Liver (tissue), 8 donors: ENCODE measurements at regions not wholly inside any gene's neighbourhood (a gene's known extent, or its start where the extent isn't known, plus 50 kb on each side); places are given as distances from the start of the nearest gene placed in this dataset.

Source experiments
- DNase-seq: peaks from one replicate; pipeline ENCODE4 v3.0.0-alpha.2; 2017; ENCODE audit warnings: low spot score
- H3K27ac ChIP-seq, 2 donors: one replicate each; pipeline ENCODE4 v1.7.0; 2013; ENCODE audit warnings: inconsistent platforms in 2 of 2, low read length in 2 of 2, control low read depth in 1 of 2, low read depth in 1 of 2, mild to moderate bottlenecking in 1 of 2
- H3K27me3 ChIP-seq, 4 donors: one replicate each; pipeline versions ENCODE4 v1.6.1 to v1.7.0; 2013; ENCODE audit warnings: low read length in 3 of 4, inconsistent platforms in 1 of 4, mild to moderate bottlenecking in 1 of 4, moderate library complexity in 1 of 4; ENCODE audit not compliant: control insufficient read depth in 4 of 4, insufficient read depth in 4 of 4
- H3K36me3 ChIP-seq, 4 donors: one replicate each; pipeline versions ENCODE4 v1.6.1 to v1.7.0; 2013; ENCODE audit warnings: low read length in 3 of 4, mild to moderate bottlenecking in 3 of 4, low read depth in 1 of 4, moderate library complexity in 1 of 4; ENCODE audit not compliant: control insufficient read depth in 4 of 4, insufficient read depth in 3 of 4
- H3K4me1 ChIP-seq, 4 donors: one replicate each; pipeline versions ENCODE4 v1.6.1 to v1.7.0; 2013; ENCODE audit warnings: low read length in 3 of 4, mild to moderate bottlenecking in 3 of 4, moderate library complexity in 1 of 4; ENCODE audit not compliant: control insufficient read depth in 4 of 4, insufficient read depth in 4 of 4
- H3K4me3 ChIP-seq, 3 donors: one replicate each; pipeline versions ENCODE4 v1.6.1 to v1.7.0; 2013; ENCODE audit warnings: low read length in 3 of 3, control low read depth in 1 of 3, low read depth in 1 of 3, mild to moderate bottlenecking in 1 of 3
- H3K9ac ChIP-seq, 2 donors: one replicate each; pipeline ENCODE4 v1.7.0; 2013; ENCODE audit warnings: low read length in 2 of 2, mild to moderate bottlenecking in 2 of 2, moderate library complexity in 2 of 2, control low read depth in 1 of 2, low read depth in 1 of 2
- H3K9me3 ChIP-seq, 4 donors: one replicate each; pipeline versions ENCODE4 v1.6.1 to v1.7.0; 2013; ENCODE audit warnings: low read length in 3 of 4; ENCODE audit not compliant: control insufficient read depth in 4 of 4
- CTCF ChIP-seq: fragments of 150-350 bp; IDR thresholded peaks from 2 replicates; pipeline ENCODE4 v1.5.1; 2017; ENCODE audit warnings: improper control_type of control experiment, low read depth, low read length; ENCODE audit not compliant: missing input control
- EGR1 ChIP-seq, 2 donors: IDR thresholded peaks; 2 replicates each; pipeline ENCODE4 v1.6.1; 2016 to 2018; ENCODE audit warnings: antibody characterized with exemption in 2 of 2, low read depth in 2 of 2
- FOXA1 ChIP-seq: IDR thresholded peaks from 2 replicates; pipeline ENCODE4 v1.6.1; 2016; ENCODE audit warnings: antibody characterized with exemption
- FOXA2 ChIP-seq: IDR thresholded peaks from 2 replicates; pipeline ENCODE4 v1.6.1; 2016; ENCODE audit warnings: antibody characterized with exemption
- GABPA ChIP-seq, 2 donors: IDR thresholded peaks in 1 of 2; conservative IDR thresholded peaks in 1 of 2; 2 replicates each; pipeline ENCODE4 v1.6.1; 2016; ENCODE audit warnings: antibody characterized with exemption in 2 of 2, mild to moderate bottlenecking in 1 of 2, moderate library complexity in 1 of 2
- HNF4A ChIP-seq, 2 donors: conservative IDR thresholded peaks; 2 replicates each; pipeline ENCODE4 v1.6.1; 2016; ENCODE audit warnings: antibody characterized with exemption in 2 of 2, mild to moderate bottlenecking in 2 of 2
- HNF4G ChIP-seq: IDR thresholded peaks from 2 replicates; pipeline ENCODE4 v1.6.1; 2016; ENCODE audit warnings: antibody characterized with exemption
- JUND ChIP-seq, 2 donors: IDR thresholded peaks; 2 replicates each; pipeline ENCODE4 v1.6.1; 2016; ENCODE audit warnings: antibody characterized with exemption in 2 of 2
- NR2F2 ChIP-seq: IDR thresholded peaks from 2 replicates; pipeline ENCODE4 v1.6.1; 2016; ENCODE audit warnings: antibody characterized with exemption
- RAD21 ChIP-seq, 2 donors: IDR thresholded peaks; 2 replicates each; pipeline ENCODE4 v1.6.1; 2016; ENCODE audit warnings: antibody characterized with exemption in 2 of 2, mild to moderate bottlenecking in 2 of 2
- RXRA ChIP-seq, 2 donors: IDR thresholded peaks; 2 replicates each; pipeline ENCODE4 v1.6.1; 2017 to 2018; ENCODE audit warnings: antibody characterized with exemption in 2 of 2, mild to moderate bottlenecking in 1 of 2
- SP1 ChIP-seq: IDR thresholded peaks from 2 replicates; pipeline ENCODE4 v1.6.1; 2018; ENCODE audit warnings: antibody characterized with exemption, mild to moderate bottlenecking
- TAF1 ChIP-seq: conservative IDR thresholded peaks from 2 replicates; pipeline ENCODE4 v1.6.1; 2016; ENCODE audit warnings: antibody characterized with exemption, mild to moderate bottlenecking
- YY1 ChIP-seq: IDR thresholded peaks from 2 replicates; pipeline ENCODE4 v1.6.1; 2016; ENCODE audit warnings: antibody characterized with exemption, mild to moderate bottlenecking
- WGBS: extraction: QIAGEN DNeasy Blood & Tissue Kit; methylation state at CpG from one replicate; pipeline ENCODE4 v1.1.7; 2013; 5-methylcytosine and 5-hydroxymethylcytosine counted together
- TF ChIP-seq, protein P1 (sequence below): IDR thresholded peaks from 2 replicates; pipeline ENCODE4 v1.6.1; 2016; ENCODE audit warnings: antibody characterized with exemption
- TF ChIP-seq, protein P2 (sequence below): IDR thresholded peaks from 2 replicates; pipeline ENCODE4 v1.6.1; 2016; ENCODE audit warnings: antibody characterized with exemption
- TF ChIP-seq, protein P3 (sequence below): IDR thresholded peaks from 2 replicates; pipeline ENCODE4 v1.6.1; 2016; ENCODE audit warnings: antibody characterized with exemption, mild to moderate bottlenecking
- TF ChIP-seq, protein P4 (sequence below): IDR thresholded peaks from 2 replicates; pipeline ENCODE4 v1.6.1; 2016; ENCODE audit warnings: antibody characterized with exemption
- donor health status: healthy.
- donor health status: healthy.
- donor health status: healthy.
- donor health status: healthy.
- donor health status: healthy.

- H3K9me3 ChIP-seq, result no peaks in the 10 kb centered on the region
- H3K4me3 ChIP-seq, result no peak overlapping the region
- TF ChIP-seq, protein P1, sequence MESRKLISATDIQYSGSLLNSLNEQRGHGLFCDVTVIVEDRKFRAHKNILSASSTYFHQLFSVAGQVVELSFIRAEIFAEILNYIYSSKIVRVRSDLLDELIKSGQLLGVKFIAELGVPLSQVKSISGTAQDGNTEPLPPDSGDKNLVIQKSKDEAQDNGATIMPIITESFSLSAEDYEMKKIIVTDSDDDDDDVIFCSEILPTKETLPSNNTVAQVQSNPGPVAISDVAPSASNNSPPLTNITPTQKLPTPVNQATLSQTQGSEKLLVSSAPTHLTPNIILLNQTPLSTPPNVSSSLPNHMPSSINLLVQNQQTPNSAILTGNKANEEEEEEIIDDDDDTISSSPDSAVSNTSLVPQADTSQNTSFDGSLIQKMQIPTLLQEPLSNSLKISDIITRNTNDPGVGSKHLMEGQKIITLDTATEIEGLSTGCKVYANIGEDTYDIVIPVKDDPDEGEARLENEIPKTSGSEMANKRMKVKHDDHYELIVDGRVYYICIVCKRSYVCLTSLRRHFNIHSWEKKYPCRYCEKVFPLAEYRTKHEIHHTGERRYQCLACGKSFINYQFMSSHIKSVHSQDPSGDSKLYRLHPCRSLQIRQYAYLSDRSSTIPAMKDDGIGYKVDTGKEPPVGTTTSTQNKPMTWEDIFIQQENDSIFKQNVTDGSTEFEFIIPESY, result no peak
- no peak for TF ChIP-seq YY1
- TF ChIP-seq, protein P2, sequence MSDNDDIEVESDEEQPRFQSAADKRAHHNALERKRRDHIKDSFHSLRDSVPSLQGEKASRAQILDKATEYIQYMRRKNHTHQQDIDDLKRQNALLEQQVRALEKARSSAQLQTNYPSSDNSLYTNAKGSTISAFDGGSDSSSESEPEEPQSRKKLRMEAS, result no peak
- no peak for TF ChIP-seq RAD21 (IDR thresholded peaks at IDR 0.05)
- peaks cover 0 to 3% (median 1%) of the 10 kb centered on the region in 4 donors for H3K27me3 ChIP-seq
- WGBS, result 48% methylated on average over 5 of the region's 5 CpGs
- no peaks in the 10 kb centered on the region for H3K4me1 ChIP-seq
- H3K27ac ChIP-seq, result no peak overlapping the region
- H3K36me3 ChIP-seq, result no peaks in the 10 kb centered on the region
- no peak for DNase-seq
- H3K9ac ChIP-seq, result no peak overlapping the region
These were observed 506.5 kb downstream of the HS3ST4 start for GRCh38 chr16:26198221-26198620.

- H3K36me3 ChIP-seq, result no peaks in the 10 kb centered on the region
- H3K4me1 ChIP-seq, result no peaks in the 10 kb centered on the region
- no peak for DNase-seq
- no peaks in the 10 kb centered on the region for H3K27me3 ChIP-seq
- no peaks in the 10 kb centered on the region for H3K9me3 ChIP-seq
- no peak for TF ChIP-seq HNF4A (conservative IDR thresholded peaks at IDR 0.05)
- no peak for TF ChIP-seq RAD21 (IDR thresholded peaks at IDR 0.05)
- TF ChIP-seq RXRA (IDR thresholded peaks at IDR 0.05), result no peak
- no peak for TF ChIP-seq TAF1
- TF ChIP-seq, protein P2, result no peak
- TF ChIP-seq, protein P1, result no peak
- no peak for TF ChIP-seq GABPA (IDR thresholded peaks at IDR 0.05 in 1 of 2, conservative IDR thresholded peaks at IDR 0.05 in 1 of 2)
- no peak for TF ChIP-seq FOXA2
- no peak for TF ChIP-seq NR2F2
- TF ChIP-seq, protein P3, sequence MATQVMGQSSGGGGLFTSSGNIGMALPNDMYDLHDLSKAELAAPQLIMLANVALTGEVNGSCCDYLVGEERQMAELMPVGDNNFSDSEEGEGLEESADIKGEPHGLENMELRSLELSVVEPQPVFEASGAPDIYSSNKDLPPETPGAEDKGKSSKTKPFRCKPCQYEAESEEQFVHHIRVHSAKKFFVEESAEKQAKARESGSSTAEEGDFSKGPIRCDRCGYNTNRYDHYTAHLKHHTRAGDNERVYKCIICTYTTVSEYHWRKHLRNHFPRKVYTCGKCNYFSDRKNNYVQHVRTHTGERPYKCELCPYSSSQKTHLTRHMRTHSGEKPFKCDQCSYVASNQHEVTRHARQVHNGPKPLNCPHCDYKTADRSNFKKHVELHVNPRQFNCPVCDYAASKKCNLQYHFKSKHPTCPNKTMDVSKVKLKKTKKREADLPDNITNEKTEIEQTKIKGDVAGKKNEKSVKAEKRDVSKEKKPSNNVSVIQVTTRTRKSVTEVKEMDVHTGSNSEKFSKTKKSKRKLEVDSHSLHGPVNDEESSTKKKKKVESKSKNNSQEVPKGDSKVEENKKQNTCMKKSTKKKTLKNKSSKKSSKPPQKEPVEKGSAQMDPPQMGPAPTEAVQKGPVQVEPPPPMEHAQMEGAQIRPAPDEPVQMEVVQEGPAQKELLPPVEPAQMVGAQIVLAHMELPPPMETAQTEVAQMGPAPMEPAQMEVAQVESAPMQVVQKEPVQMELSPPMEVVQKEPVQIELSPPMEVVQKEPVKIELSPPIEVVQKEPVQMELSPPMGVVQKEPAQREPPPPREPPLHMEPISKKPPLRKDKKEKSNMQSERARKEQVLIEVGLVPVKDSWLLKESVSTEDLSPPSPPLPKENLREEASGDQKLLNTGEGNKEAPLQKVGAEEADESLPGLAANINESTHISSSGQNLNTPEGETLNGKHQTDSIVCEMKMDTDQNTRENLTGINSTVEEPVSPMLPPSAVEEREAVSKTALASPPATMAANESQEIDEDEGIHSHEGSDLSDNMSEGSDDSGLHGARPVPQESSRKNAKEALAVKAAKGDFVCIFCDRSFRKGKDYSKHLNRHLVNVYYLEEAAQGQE, result no peak
- no peak for TF ChIP-seq HNF4G
- no peak for TF ChIP-seq JUND (IDR thresholded peaks at IDR 0.05)
- no peak for TF ChIP-seq YY1
- TF ChIP-seq, protein P4, sequence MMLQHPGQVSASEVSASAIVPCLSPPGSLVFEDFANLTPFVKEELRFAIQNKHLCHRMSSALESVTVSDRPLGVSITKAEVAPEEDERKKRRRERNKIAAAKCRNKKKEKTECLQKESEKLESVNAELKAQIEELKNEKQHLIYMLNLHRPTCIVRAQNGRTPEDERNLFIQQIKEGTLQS, result no peak
- no peak for TF ChIP-seq SP1
- TF ChIP-seq CTCF, result no peak
- no peak for TF ChIP-seq FOXA1
- TF ChIP-seq EGR1 (IDR thresholded peaks at IDR 0.05; ENCODE audit: low read depth in 2 of 2), result no peak
- no peak overlapping the region for H3K4me3 ChIP-seq
- H3K27ac ChIP-seq, result no peak overlapping the region
- 71% methylated on average over 7 of the region's 7 CpGs for WGBS
- H3K9ac ChIP-seq, result no peak overlapping the region
These were observed 512.4 kb downstream of the HS3ST4 start for GRCh38 chr16:26204138-26204537.
